ENCODE measurements at regions not wholly inside any gene's neighbourhood (a gene's known extent, or its start where the extent isn't known, plus 50 kb on each side); places are given as distances from the start of the nearest gene placed in this dataset.

DNA sequence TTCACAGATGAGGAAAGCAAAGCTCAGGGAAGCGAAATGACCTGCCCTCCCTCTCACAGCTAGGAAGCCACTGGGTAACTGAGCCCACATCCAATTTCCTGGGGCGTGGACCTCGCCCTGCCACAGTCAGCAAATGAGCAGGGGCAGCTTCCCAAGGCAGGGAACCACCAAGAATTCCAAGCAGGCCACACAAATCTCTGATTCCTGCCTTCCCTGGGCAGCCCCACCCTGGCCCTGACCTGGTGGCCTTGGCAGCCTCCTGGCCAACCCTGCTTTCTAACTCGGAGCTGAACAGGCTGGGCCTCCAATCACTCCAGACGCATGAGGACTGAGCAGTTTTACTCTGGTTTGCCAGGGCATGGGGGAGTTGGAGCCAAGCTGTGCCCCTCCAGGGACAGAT is 203.7 kb upstream of the TLE3 start:
- H3K14ac ChIP-seq (replicated peaks; ENCODE audit: low read depth, low read length), result no peak overlapping the region
- H4K5ac ChIP-seq (ENCODE audit: low read depth, low read length), result no peak overlapping the region
- no peak overlapping the region for H2BK20ac ChIP-seq (ENCODE audit: low read depth, low read length)
- peaks cover 22% of the 10 kb centered on the region for H3K27me3 ChIP-seq (ENCODE audit: control insufficient read depth, insufficient read depth, low read length)
- no peaks in the 10 kb centered on the region for H3K79me1 ChIP-seq (ENCODE audit: low read depth in 1 of 2, low read length in 2 of 2)
- no peak overlapping the region for H2BK5ac ChIP-seq (ENCODE audit: low read depth, low read length, poor library complexity, severe bottlenecking)
- H4K91ac ChIP-seq (ENCODE audit: insufficient read depth, low read depth, low read length), result no peak overlapping the region
- ChIA-PET POLR2A (ENCODE audit: unreplicated experiment) (no interaction called here), CTCF (no interaction called here)
- no peak overlapping the region for H3K4me3 ChIP-seq (ENCODE audit: insufficient read depth, low read depth, low read length)
- 60% methylated on average over 1 of the region's 5 CpGs; no CpG with 5 or more reads in 1 of the 2 experiments for WGBS, 2 experiments (ENCODE audit: extremely low coverage in 2 of 2, insufficient read length in 1 of 2)
- no peak overlapping the region for H3K4ac ChIP-seq (ENCODE audit: low read depth, low read length)
- in situ Hi-C loops (cut with MboI; ENCODE audit: low sequenced_read_pairs), result no loop called here
- no peak overlapping the region for H3K56ac ChIP-seq (ENCODE audit: extremely low read depth, insufficient read depth, low read length)
- H2AK9ac ChIP-seq (replicated peaks; ENCODE audit: low read depth, low read length, poor library complexity), result no peak overlapping the region
- H3K4me2 ChIP-seq (ENCODE audit: low read depth, low read length), result no peak overlapping the region
- no peak overlapping the region for H3K9ac ChIP-seq (ENCODE audit: low read depth, low read length)
- BruUV-seq (replicated peaks), result no TSS peak
- intact Hi-C loops (cut with micrococcal nuclease), result no loop called here
- peak overlapping the region; percentile 40 for H2AFZ ChIP-seq (replicated peaks; ENCODE audit: low read length, poor library complexity)
- no peaks in the 10 kb centered on the region for H4K20me1 ChIP-seq (ENCODE audit: insufficient read depth, low read length)
- H3K9me1 ChIP-seq (ENCODE audit: insufficient read depth, low read length), result no peaks in the 10 kb centered on the region
- no peaks in the 10 kb centered on the region for H3K36me3 ChIP-seq (ENCODE audit: control insufficient read depth, insufficient read depth, low read length)
- H3K27ac ChIP-seq (ENCODE audit: insufficient read depth, low read length), result no peak overlapping the region
- H2BK120ac ChIP-seq (ENCODE audit: low read depth, low read length), result no peak overlapping the region
- H4K8ac ChIP-seq (ENCODE audit: low read depth in 2 of 2, low read length in 2 of 2), result no peak overlapping the region
- dilution Hi-C loops (cut with HindIII; ENCODE audit: low sequenced_read_pairs, unreplicated experiment), result no loop called here
- H3K9me3 ChIP-seq (ENCODE audit: control insufficient read depth, insufficient read depth, low read length), result peaks cover 2% of the 10 kb centered on the region; the same call in 1 of the 2 replicates
- no peaks in the 10 kb centered on the region for H3K4me1 ChIP-seq (ENCODE audit: control insufficient read depth, insufficient read depth, low read length)
- H3K18ac ChIP-seq (ENCODE audit: low read depth, low read length), result no peak overlapping the region
- TF ChIP-seq USF2 (IDR thresholded peaks at IDR 0.05; ENCODE audit: low read depth, low read length), result no peak
- TF ChIP-seq, protein P1, sequence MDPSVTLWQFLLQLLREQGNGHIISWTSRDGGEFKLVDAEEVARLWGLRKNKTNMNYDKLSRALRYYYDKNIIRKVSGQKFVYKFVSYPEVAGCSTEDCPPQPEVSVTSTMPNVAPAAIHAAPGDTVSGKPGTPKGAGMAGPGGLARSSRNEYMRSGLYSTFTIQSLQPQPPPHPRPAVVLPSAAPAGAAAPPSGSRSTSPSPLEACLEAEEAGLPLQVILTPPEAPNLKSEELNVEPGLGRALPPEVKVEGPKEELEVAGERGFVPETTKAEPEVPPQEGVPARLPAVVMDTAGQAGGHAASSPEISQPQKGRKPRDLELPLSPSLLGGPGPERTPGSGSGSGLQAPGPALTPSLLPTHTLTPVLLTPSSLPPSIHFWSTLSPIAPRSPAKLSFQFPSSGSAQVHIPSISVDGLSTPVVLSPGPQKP (IDR thresholded peaks at IDR 0.05; ENCODE audit: borderline replicate concordance, low read depth, low read length), result no peak
- no peak for TF ChIP-seq MAZ (IDR thresholded peaks at IDR 0.05; ENCODE audit: borderline replicate concordance, low read depth, low read length)
- TF ChIP-seq CHD1 (IDR thresholded peaks at IDR 0.05; ENCODE audit: low read depth, low read length), result no peak
- no peak for TF ChIP-seq RAD21 (IDR thresholded peaks at IDR 0.05; ENCODE audit: low read length)
- H2AK5ac ChIP-seq (ENCODE audit: low read depth, low read length), result no peak overlapping the region
- no peak overlapping the region for H2BK15ac ChIP-seq (ENCODE audit: low read depth, low read length)
- DNase-seq (no peak), ATAC-seq (ENCODE audit: low read depth) (no peak)
- H3K23ac ChIP-seq (ENCODE audit: low read depth, low read length), result no peak overlapping the region
